ENCODE measurements at regions not wholly inside any gene's neighbourhood (a gene's known extent, or its start where the extent isn't known, plus 50 kb on each side); places are given as distances from the start of the nearest gene placed in this dataset.

GRCh38 chr17:77282524-77283515 lies 142.1 kb downstream of the SEC14L1 start (continued):
- TF ChIP-seq STAT6 (CRISPR knock-in tag; IDR thresholded peaks at IDR 0.05; ENCODE audit: borderline replicate concordance) (no peak), HOXA3 (CRISPR knock-in tag; IDR thresholded peaks at IDR 0.05) (peak; percentile 57; the same call in 1 of the 2 replicates), IKZF5 (CRISPR knock-in tag; IDR thresholded peaks at IDR 0.05) (peak; percentile 3), BRCA1 (CRISPR knock-in tag; IDR thresholded peaks at IDR 0.05) (no peak), ZNF335 (CRISPR knock-in tag; IDR thresholded peaks at IDR 0.05) (0 out of 2 replicates have a peak, but pooled peaks have one; percentile 11), PHF8 (CRISPR knock-in tag; IDR thresholded peaks at IDR 0.05) (no peak; the same call in 1 of the 2 replicates), SP4 (CRISPR knock-in tag; IDR thresholded peaks at IDR 0.05) (no peak), SNAPC4 (CRISPR knock-in tag; IDR thresholded peaks at IDR 0.05) (no peak), ZNF503 (CRISPR knock-in tag; IDR thresholded peaks at IDR 0.05) (peak; percentile 3; the same call in 1 of the 2 replicates), ZBTB14 (CRISPR knock-in tag; IDR thresholded peaks at IDR 0.05) (no peak), CHD2 (IDR thresholded peaks at IDR 0.05; ENCODE audit: low read depth, low read length) (0 out of 2 replicates have a peak, but pooled peaks have one; percentile 17), ZSCAN31 (CRISPR knock-in tag; IDR thresholded peaks at IDR 0.05; ENCODE audit: low read depth) (peak; percentile 29), SNAPC2 (CRISPR knock-in tag; IDR thresholded peaks at IDR 0.05) (no peak), NCOR1 (IDR thresholded peaks at IDR 0.05; ENCODE audit: borderline replicate concordance, low read length) (no peak; the same call in 1 of the 2 replicates), ZNF724P (CRISPR knock-in tag; IDR thresholded peaks at IDR 0.05; ENCODE audit: borderline replicate concordance) (no peak), ZNF501 (CRISPR knock-in tag; IDR thresholded peaks at IDR 0.05) (peak; percentile 16; the same call in 1 of the 2 replicates)

Data from HepG2 (cell line).